ENCODE measurements at regions not wholly inside any gene's neighbourhood (a gene's known extent, or its start where the extent isn't known, plus 50 kb on each side); places are given as distances from the start of the nearest gene placed in this dataset.

DNA sequence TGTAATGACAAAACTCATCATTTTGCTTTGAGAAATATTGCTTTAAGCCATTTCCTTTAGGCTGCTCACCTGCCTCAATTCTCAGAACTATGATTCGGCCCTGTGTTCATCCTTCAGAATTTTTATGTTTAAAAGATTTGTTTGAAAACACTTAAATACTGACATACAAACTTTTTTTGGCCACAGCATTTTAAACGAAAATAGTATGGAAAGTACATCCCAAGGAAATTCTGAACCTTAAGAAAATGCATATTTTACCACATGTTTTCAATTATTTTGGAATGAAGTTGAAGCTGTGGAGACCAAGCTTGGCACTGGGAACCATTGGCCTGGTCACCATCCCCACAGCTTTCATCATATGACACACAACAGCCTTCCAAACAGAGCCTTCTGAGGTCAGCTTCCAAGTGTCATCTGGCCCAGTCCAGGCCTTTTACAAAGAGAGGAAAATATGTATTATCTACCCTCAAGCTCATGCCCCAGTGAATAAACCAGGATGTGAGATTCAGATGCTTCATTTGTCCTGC is 83.3 kb downstream of the SOD2 start:
- no peak for DNase-seq (ENCODE audit: low read depth)
- TF ChIP-seq, protein P1, sequence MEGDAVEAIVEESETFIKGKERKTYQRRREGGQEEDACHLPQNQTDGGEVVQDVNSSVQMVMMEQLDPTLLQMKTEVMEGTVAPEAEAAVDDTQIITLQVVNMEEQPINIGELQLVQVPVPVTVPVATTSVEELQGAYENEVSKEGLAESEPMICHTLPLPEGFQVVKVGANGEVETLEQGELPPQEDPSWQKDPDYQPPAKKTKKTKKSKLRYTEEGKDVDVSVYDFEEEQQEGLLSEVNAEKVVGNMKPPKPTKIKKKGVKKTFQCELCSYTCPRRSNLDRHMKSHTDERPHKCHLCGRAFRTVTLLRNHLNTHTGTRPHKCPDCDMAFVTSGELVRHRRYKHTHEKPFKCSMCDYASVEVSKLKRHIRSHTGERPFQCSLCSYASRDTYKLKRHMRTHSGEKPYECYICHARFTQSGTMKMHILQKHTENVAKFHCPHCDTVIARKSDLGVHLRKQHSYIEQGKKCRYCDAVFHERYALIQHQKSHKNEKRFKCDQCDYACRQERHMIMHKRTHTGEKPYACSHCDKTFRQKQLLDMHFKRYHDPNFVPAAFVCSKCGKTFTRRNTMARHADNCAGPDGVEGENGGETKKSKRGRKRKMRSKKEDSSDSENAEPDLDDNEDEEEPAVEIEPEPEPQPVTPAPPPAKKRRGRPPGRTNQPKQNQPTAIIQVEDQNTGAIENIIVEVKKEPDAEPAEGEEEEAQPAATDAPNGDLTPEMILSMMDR (IDR thresholded peaks at IDR 0.05; ENCODE audit: insufficient read depth, low read depth, low read length, missing control alignments), result no peak
- H3K4me3 ChIP-seq (ENCODE audit: low read length), result no peak overlapping the region

DNA sequence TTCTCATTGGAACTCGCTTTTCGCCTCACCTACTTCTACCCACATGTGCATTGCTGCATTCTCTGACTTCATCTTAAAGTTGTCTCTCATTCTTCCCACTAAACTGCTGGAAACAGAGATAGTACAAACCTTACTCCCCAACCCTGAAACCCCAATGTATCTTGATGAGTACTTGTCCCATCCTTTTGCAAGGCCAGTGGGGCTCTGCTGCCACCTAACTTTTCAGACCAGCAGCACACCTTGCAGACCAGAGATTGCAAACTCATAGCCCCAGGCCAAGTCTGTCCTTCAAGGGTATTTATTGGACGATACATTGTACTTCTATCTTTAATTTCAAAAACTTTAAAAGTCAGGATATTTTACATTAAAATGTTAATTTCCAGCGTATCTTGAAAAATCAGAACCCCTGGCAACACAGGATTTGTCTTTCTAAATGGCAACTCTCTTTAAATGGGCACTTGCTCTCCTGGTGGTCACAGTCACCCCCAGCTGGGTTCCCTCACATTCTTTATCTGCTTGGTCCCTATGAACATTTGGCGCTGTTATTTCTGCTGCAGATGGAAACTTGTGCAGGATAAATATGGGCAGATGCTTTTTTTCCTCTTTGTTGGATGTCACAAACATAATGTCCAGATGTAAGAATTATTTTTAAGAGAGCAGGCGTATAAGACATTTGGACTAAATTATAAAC is 83.9 kb downstream of the SOD2 start:
- DNase-seq (ENCODE audit: low read depth), result peak; percentile 66
- TF ChIP-seq, protein P1 (IDR thresholded peaks at IDR 0.05; ENCODE audit: insufficient read depth, low read depth, low read length, missing control alignments), result peak; percentile 64
- no peak overlapping the region for H3K4me3 ChIP-seq (ENCODE audit: low read length)

DNA sequence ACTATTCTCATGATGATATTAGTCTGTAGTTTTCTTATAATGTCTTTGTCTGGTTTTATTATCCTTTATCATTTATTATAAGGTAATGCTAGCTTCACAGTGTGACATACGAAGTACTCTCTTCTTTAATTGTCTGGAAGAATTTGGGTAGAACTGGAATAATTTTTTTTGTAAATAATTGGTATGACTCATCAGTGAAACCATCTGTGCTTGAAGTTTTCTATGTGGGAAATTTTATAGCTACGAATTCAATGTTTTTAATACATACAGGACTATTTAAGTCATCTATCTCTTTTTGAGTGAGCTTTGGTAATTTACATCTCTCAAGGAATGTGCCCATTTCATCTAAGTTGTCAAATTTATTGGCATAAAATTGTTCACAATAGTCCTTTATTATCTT is 86.3 kb downstream of the SOD2 start:
- no peak for DNase-seq (ENCODE audit: low read depth)
- H3K4me3 ChIP-seq (ENCODE audit: low read length), result no peak overlapping the region
- TF ChIP-seq, protein P1 (IDR thresholded peaks at IDR 0.05; ENCODE audit: insufficient read depth, low read depth, low read length, missing control alignments), result no peak

DNA sequence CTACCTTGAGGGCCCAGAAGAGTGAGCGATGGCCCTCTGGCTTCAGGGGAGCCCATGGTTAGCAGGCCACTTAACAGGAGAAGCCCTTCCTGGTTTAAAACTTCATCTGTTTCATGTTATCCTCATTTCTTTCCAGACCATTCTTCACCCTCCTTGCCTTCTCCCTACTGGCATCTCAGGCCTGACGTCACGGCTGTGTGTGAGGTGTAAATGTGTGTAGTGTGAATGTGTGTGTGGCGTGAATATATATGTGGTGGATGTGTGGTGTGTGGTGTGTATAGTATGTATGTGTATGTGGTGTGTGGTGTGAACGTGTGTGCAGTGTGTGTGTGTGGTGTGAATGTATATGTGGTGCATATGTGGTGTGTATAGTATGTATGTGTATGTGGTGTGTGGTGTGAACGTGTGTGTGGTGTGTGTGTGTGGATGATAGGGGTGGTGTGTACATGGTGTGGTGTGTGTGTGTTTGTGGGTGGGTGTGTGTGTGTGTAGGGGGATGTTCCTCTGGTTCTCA is 88.5 kb downstream of the SOD2 start:
- no peak for DNase-seq (ENCODE audit: low read depth)
- TF ChIP-seq, protein P1 (IDR thresholded peaks at IDR 0.05; ENCODE audit: insufficient read depth, low read depth, low read length, missing control alignments), result no peak
- no peak overlapping the region for H3K4me3 ChIP-seq (ENCODE audit: low read length)

DNA sequence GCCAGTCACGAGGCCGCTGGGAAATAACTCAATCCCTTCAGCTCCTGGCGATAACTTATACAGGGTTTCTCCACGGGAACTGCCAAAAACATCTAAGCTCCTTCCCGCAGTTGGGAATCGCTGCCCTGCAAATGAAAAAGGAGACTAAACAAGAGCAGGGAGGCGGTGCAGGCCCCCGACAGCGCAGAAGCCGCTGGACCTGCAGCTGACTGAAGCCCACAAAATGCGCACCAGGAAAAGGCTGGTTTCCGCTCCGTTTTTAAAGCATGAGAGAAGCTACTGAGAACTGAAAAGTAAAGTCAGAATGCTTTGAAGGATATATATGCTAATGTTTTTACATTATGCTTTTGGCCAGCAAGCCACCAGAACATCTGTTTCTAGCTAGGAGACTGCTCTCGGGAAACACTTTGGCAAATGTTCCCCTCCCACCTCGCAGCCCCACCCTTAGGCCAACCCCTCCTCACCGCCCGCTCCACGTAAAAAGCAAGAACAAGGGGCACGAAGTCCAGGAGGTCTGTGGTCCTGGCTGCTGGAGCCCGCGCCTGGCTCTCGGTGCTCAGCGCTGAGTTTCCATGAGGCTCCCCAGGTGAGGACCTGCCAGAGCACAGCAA is 90.5 kb downstream of the SOD2 start:
- DNase-seq (ENCODE audit: low read depth), result no peak
- H3K4me3 ChIP-seq (ENCODE audit: low read length), result no peak overlapping the region

DNA sequence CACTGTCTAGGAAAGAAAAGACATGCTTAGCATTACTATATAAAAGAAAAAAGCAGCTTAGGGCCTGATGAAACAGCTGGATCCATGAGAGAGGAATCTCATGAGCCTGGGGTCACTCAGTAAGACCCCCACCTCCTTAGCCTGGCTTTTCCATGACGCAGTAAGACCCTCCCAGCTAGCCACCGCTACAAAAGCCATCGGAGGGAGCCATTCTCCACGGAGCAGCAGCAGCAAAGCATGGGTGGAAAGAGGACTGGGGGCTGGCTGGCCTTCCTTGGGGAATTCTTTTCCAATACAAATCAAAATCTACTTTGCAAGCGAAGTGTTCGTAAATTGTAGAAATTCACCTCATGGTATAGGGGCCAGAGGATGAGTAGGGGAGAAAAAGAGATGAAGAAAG is 91.8 kb downstream of the SOD2 start:
- TF ChIP-seq, protein P1 (IDR thresholded peaks at IDR 0.05; ENCODE audit: insufficient read depth, low read depth, low read length, missing control alignments), result no peak
- no peak overlapping the region for H3K4me3 ChIP-seq (ENCODE audit: low read length)
- DNase-seq (ENCODE audit: low read depth), result no peak

More for the DNA sequence above, 90.5 kb downstream of the SOD2 start:
- TF ChIP-seq, protein P1 (IDR thresholded peaks at IDR 0.05; ENCODE audit: insufficient read depth, low read depth, low read length, missing control alignments), result no peak

Measured in epithelial cell of esophagus (primary cell).